Ishikawa (cell line): ENCODE measurements at regions not wholly inside any gene's neighbourhood (a gene's known extent, or its start where the extent isn't known, plus 50 kb on each side); places are given as distances from the start of the nearest gene placed in this dataset.

Source experiments
- CEBPB ChIP-seq: IDR thresholded peaks from 2 replicates; pipeline ENCODE4 v1.6.1; 2012
- CREB1 ChIP-seq: IDR thresholded peaks from 2 replicates; pipeline ENCODE4 v1.6.1; 2012; ENCODE audit warnings: low read depth
- EGR1 ChIP-seq: IDR thresholded peaks from 2 replicates; pipeline ENCODE4 v1.6.1; 2012
- EP300 ChIP-seq: IDR thresholded peaks from 2 replicates; pipeline ENCODE4 v1.6.1; 2012; ENCODE audit warnings: borderline replicate concordance
- FOXM1 ChIP-seq: IDR thresholded peaks from 2 replicates; pipeline ENCODE4 v1.6.1; 2012; ENCODE audit warnings: low read depth, borderline replicate concordance
- MAX ChIP-seq: IDR thresholded peaks from 2 replicates; pipeline ENCODE4 v1.6.1; 2012
- NFIC ChIP-seq: IDR thresholded peaks from 2 replicates; pipeline ENCODE4 v1.6.1; 2012
- RAD21 ChIP-seq: IDR thresholded peaks from 2 replicates; pipeline ENCODE4 v1.6.1; 2012; ENCODE audit warnings: low read depth
- REST ChIP-seq: IDR thresholded peaks from 2 replicates; pipeline ENCODE4 v1.6.1; 2012; ENCODE audit warnings: low read depth, mild to moderate bottlenecking
- TAF1 ChIP-seq: IDR thresholded peaks from 2 replicates; pipeline ENCODE4 v1.6.1; 2012; ENCODE audit warnings: low read depth, mild to moderate bottlenecking
- TCF12 ChIP-seq: IDR thresholded peaks from 2 replicates; pipeline ENCODE4 v1.6.1; 2012; ENCODE audit warnings: low read depth
- TEAD4 ChIP-seq: IDR thresholded peaks from 2 replicates; pipeline ENCODE4 v1.6.1; 2012
- USF1 ChIP-seq: IDR thresholded peaks from 2 replicates; pipeline ENCODE4 v1.6.1; 2012
- YY1 ChIP-seq: IDR thresholded peaks from 2 replicates; pipeline ENCODE4 v1.6.1; 2012; ENCODE audit warnings: low read depth
- ZBTB7A ChIP-seq: IDR thresholded peaks from 2 replicates; pipeline ENCODE4 v1.6.1; 2012; ENCODE audit warnings: low read depth

GRCh38 chr2:5951471-5951870 lies 259.3 kb downstream of the SOX11 start:
- TF ChIP-seq YY1 (no peak), EP300 (no peak), TEAD4 (no peak), CEBPB (no peak)

GRCh38 chr2:5953525-5953924 lies 261.3 kb downstream of the SOX11 start:
- no peak for TF ChIP-seq EP300

- TF ChIP-seq TAF1 (no peak), FOXM1 (no peak), EGR1 (no peak), MAX (no peak), REST (no peak), RAD21 (no peak), EP300 (no peak), YY1 (no peak), CREB1 (no peak), NFIC (no peak), TCF12 (no peak), USF1 (no peak), CEBPB (no peak), TEAD4 (no peak)
These were observed 262.3 kb downstream of the SOX11 start for GRCh38 chr2:5954509-5954908.

GRCh38 chr2:5955921-5956320 lies 263.7 kb downstream of the SOX11 start:
- TF ChIP-seq USF1 = no peak
- TF ChIP-seq EP300 = no peak
- no peak for TF ChIP-seq ZBTB7A
- no peak for TF ChIP-seq YY1
- no peak for TF ChIP-seq CREB1
- TF ChIP-seq REST = no peak
- no peak for TF ChIP-seq RAD21
- no peak for TF ChIP-seq TAF1
- no peak for TF ChIP-seq CEBPB

- TF ChIP-seq EP300 = no peak
- TF ChIP-seq NFIC = no peak
- TF ChIP-seq EGR1 = no peak
- no peak for TF ChIP-seq YY1
- TF ChIP-seq USF1 = no peak
- TF ChIP-seq TAF1 = no peak
- no peak for TF ChIP-seq RAD21
- TF ChIP-seq CREB1 = no peak
- TF ChIP-seq CEBPB = no peak
- no peak for TF ChIP-seq TEAD4
These were observed 267.9 kb downstream of the SOX11 start for GRCh38 chr2:5959836-5960820.

GRCh38 chr2:5967506-5967905 lies 275.3 kb downstream of the SOX11 start:
- no peak for TF ChIP-seq TEAD4
- TF ChIP-seq EGR1 = no peak
- TF ChIP-seq FOXM1 = no peak
- no peak for TF ChIP-seq USF1
- TF ChIP-seq TAF1 = no peak
- no peak for TF ChIP-seq TCF12
- TF ChIP-seq CREB1 = no peak
- TF ChIP-seq ZBTB7A = no peak
- TF ChIP-seq MAX = no peak
- TF ChIP-seq REST = no peak
- TF ChIP-seq RAD21 = no peak
- TF ChIP-seq CEBPB = no peak
- TF ChIP-seq EP300 = no peak
- no peak for TF ChIP-seq NFIC
- TF ChIP-seq YY1 = no peak
